ENCODE measurements at regions not wholly inside any gene's neighbourhood (a gene's known extent, or its start where the extent isn't known, plus 50 kb on each side); places are given as distances from the start of the nearest gene placed in this dataset.

DNA sequence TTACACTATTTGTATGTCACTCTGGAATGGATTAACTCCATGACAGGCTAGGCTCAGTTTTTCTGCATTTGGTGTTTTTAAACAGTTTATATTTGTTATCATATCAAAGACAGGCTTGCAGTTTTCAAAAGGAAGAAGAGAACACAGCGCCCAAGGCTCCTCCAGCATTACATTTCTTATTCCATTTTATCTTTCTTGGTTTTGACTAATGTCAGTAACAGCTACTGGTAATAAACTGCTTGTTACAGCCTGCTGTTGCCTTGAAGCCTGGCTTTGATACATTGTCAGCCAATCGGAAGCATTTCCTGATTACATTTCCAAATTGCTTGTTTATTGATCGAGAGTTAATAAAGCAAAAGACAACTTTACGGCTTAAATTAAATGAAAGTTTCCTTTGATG, 166.0 kb upstream of the MDFIC start:
- Mint-ChIP-seq H3K27ac (no peak overlapping the region), H3K4me1 (no peaks in the 10 kb centered on the region), H3K27me3 (ENCODE audit: insufficient read depth) (no peaks in the 10 kb centered on the region), H3K36me3 (ENCODE audit: low read depth) (no peaks in the 10 kb centered on the region), H3K4me3 (no peak overlapping the region), H3K9me3 (no peaks in the 10 kb centered on the region)
- Histone ChIP-seq H3K4me1 (ENCODE audit: control insufficient read depth, insufficient read depth, low read length) (no peaks in the 10 kb centered on the region), H3K9me3 (ENCODE audit: control insufficient read depth, low read length) (no peaks in the 10 kb centered on the region), H3K4me3 (ENCODE audit: low read length) (no peak overlapping the region), H3K27me3 (ENCODE audit: control insufficient read depth, insufficient read depth, low read length, poor library complexity, severe bottlenecking) (no peaks in the 10 kb centered on the region), H3K9ac (ENCODE audit: extremely low read depth, low read length, poor library complexity, severe bottlenecking) (no peak overlapping the region), H3K36me3 (ENCODE audit: control insufficient read depth, insufficient read depth, low read length) (no peaks in the 10 kb centered on the region), H3K27ac (ENCODE audit: low read depth, low read length) (no peak overlapping the region)
- DNase-seq, result no peak
- TF ChIP-seq, protein P1, sequence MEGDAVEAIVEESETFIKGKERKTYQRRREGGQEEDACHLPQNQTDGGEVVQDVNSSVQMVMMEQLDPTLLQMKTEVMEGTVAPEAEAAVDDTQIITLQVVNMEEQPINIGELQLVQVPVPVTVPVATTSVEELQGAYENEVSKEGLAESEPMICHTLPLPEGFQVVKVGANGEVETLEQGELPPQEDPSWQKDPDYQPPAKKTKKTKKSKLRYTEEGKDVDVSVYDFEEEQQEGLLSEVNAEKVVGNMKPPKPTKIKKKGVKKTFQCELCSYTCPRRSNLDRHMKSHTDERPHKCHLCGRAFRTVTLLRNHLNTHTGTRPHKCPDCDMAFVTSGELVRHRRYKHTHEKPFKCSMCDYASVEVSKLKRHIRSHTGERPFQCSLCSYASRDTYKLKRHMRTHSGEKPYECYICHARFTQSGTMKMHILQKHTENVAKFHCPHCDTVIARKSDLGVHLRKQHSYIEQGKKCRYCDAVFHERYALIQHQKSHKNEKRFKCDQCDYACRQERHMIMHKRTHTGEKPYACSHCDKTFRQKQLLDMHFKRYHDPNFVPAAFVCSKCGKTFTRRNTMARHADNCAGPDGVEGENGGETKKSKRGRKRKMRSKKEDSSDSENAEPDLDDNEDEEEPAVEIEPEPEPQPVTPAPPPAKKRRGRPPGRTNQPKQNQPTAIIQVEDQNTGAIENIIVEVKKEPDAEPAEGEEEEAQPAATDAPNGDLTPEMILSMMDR (conservative IDR thresholded peaks at IDR 0.05), result no peak
- 84 to 94% methylated on average over 3 of the region's 4 CpGs for WGBS, 2 experiments (ENCODE audit: insufficient coverage in 1 of 2, insufficient read length in 1 of 2)

DNA sequence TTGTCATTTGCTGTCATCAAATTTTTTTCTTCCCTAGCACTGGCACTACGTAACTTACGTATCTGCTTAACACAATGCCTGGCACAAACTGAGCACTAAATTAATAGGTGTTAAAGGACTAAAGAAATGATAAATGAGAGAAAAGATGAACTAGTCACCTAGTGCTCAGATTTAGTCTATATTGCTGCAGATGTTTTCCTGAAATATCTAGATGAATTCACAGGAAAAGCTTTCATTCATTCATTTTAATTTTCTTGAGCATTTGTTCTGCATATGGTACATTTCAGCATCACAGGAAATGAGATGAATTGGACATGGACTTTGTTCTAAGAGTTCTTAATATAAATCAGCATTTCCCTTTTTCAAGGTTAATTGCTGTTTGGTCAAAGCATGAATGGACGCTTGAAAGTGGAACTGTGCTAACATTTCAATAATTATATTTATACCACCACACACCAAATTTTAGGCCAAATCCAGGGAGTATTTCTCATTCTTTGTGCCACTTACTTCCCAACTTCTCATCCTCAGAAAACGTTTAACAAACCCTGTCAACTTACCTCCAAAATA, 163.2 kb upstream of the MDFIC start:
- H3K4me3 Mint-ChIP-seq, result no peak overlapping the region
- Histone ChIP-seq H3K9me3 (ENCODE audit: control insufficient read depth, low read length) (no peaks in the 10 kb centered on the region), H3K36me3 (ENCODE audit: control insufficient read depth, insufficient read depth, low read length) (no peaks in the 10 kb centered on the region), H3K4me1 (ENCODE audit: control insufficient read depth, insufficient read depth, low read length) (no peaks in the 10 kb centered on the region), H3K27me3 (ENCODE audit: control insufficient read depth, insufficient read depth, low read length, poor library complexity, severe bottlenecking) (no peaks in the 10 kb centered on the region), H3K27ac (ENCODE audit: low read depth, low read length) (no peak overlapping the region), H3K4me3 (ENCODE audit: low read length) (no peak overlapping the region), H3K9ac (ENCODE audit: extremely low read depth, low read length, poor library complexity, severe bottlenecking) (no peak overlapping the region)
- TF ChIP-seq, protein P1 (conservative IDR thresholded peaks at IDR 0.05), result no peak
- DNase-seq, result no peak
- 86 to 91% methylated on average over 3 to 4 of the region's 4 CpGs for WGBS, 2 experiments (ENCODE audit: insufficient coverage in 1 of 2, insufficient read length in 1 of 2)
- H3K36me3 Mint-ChIP-seq (ENCODE audit: low read depth), result no peaks in the 10 kb centered on the region
- no peaks in the 10 kb centered on the region for H3K9me3 Mint-ChIP-seq
- no peak overlapping the region for H3K27ac Mint-ChIP-seq
- no peaks in the 10 kb centered on the region for H3K27me3 Mint-ChIP-seq (ENCODE audit: insufficient read depth)
- no peaks in the 10 kb centered on the region for H3K4me1 Mint-ChIP-seq

DNA sequence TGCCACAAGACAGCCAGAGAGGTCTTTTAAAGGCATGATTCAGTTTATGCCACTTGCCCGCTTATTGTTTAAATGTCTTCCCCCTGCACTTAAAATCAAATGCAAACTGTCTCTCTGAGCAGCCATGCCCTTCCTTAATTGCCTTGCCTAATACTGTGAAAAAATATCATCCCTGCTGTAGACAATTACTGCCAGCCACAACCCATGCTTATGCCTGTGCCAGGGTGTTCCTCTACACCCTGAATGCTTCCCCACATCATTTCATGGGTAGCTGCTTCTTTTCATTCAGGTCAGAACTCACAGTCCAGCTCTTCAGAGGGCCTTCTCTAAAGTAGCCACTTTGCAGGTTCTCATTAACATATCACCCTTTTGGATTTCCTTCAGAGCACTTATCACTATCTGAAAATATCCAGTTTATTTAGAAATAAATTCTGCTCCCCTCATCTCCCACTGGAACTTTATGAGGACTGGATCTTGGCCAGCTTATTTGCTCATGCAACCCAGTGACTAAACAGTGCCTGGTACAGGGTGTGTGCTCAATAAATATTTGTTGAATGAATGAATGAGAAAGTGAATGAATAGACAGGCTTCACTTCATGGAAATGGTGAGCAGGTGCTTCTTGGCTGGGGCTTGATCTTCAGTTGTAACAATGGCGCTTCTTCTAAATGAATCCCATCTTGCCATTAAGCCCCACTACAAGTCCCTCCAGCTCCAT, 162.4 kb upstream of the MDFIC start:
- H3K27me3 ChIP-seq (ENCODE audit: control insufficient read depth, insufficient read depth, low read length, poor library complexity, severe bottlenecking), result no peaks in the 10 kb centered on the region
- H3K27me3 Mint-ChIP-seq (ENCODE audit: insufficient read depth), result no peaks in the 10 kb centered on the region
- no peak overlapping the region for H3K27ac Mint-ChIP-seq
- H3K4me3 ChIP-seq (ENCODE audit: low read length), result no peak overlapping the region
- H3K9ac ChIP-seq (ENCODE audit: extremely low read depth, low read length, poor library complexity, severe bottlenecking), result no peak overlapping the region
- H3K4me1 ChIP-seq (ENCODE audit: control insufficient read depth, insufficient read depth, low read length), result no peaks in the 10 kb centered on the region
- no peaks in the 10 kb centered on the region for H3K9me3 Mint-ChIP-seq
- no peak for DNase-seq
- no peaks in the 10 kb centered on the region for H3K9me3 ChIP-seq (ENCODE audit: control insufficient read depth, low read length)
- TF ChIP-seq, protein P1 (conservative IDR thresholded peaks at IDR 0.05), result no peak
- no peak overlapping the region for H3K27ac ChIP-seq (ENCODE audit: low read depth, low read length)
- no peaks in the 10 kb centered on the region for H3K36me3 ChIP-seq (ENCODE audit: control insufficient read depth, insufficient read depth, low read length)
- H3K36me3 Mint-ChIP-seq (ENCODE audit: low read depth), result no peaks in the 10 kb centered on the region
- no peaks in the 10 kb centered on the region for H3K4me1 Mint-ChIP-seq
- WGBS, 2 experiments (ENCODE audit: insufficient coverage in 1 of 2, insufficient read length in 1 of 2), result 97% methylated on average over 2 of the region's 2 CpGs; no CpG with 5 or more reads in 1 of the 2 experiments
- no peak overlapping the region for H3K4me3 Mint-ChIP-seq
